SK-MEL-5 (cell line): ENCODE measurements at regions not wholly inside any gene's neighbourhood (a gene's known extent, or its start where the extent isn't known, plus 50 kb on each side); places are given as distances from the start of the nearest gene placed in this dataset.
A peak's percentile ranks its signal among the peaks of the same experiment; 100 is the strongest.
"Not testable (repeated sequence)": the region's sequence is repeated elsewhere in the genome, so short reads cannot be mapped to it uniquely, and the experiment has no call there.

Source experiments
- DNase-seq: peaks from one replicate; pipeline ENCODE4 v3.0.0-alpha.2; 2016; ENCODE audit warnings: low read depth, low spot score
- in situ Hi-C: cut with HindIII; loops from 2 replicates; pipeline ENCODE4 v1.10.0; 2016; ENCODE audit warnings: low sequenced_read_pairs, high pct_unique_total_duplicates, low pct_unique_long_range_greater_than_20kb

DNA sequence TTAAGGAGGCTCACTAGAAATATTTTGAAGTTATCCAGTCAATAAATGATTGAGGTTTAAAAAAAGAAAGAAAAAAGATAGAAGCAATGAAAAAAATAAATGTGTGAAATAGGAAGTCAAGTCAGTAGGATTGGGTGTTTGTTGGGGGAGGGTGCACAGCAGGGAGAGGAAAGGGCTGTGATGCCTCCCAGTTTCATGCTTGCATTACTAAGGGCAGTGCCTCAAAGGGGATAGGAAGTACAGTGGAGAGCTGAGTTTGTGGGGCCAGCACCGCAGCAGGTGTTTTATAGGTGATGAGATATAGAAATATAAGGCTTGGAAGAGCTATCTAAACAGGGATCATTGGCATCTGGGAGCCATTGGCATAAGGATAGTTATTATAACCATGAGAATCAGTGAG, 919.2 kb downstream of the STIM2 start:
- in situ Hi-C loops = no loop called here

DNA sequence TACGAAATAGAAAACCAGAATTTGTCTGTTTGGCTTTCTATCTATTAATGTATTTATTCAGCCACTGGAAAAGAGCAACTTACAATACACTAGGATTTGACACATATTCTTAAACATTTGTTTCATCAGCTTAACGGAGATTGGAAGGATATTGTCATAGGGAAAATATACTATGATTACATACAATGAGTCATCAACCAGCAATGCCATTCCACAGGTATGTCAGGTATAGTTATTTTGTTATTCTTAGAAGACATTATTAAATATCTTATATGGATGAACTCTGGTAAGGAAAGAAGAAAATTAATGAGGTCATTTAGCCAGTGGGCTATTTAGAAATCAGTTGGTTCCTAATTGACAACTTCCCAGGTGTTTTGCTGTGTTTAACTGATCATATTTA, 926.6 kb downstream of the STIM2 start:
- in situ Hi-C loops = no loop called here
- no peak for DNase-seq

More for the DNA sequence above, 919.2 kb downstream of the STIM2 start:
- DNase-seq = no peak

DNA sequence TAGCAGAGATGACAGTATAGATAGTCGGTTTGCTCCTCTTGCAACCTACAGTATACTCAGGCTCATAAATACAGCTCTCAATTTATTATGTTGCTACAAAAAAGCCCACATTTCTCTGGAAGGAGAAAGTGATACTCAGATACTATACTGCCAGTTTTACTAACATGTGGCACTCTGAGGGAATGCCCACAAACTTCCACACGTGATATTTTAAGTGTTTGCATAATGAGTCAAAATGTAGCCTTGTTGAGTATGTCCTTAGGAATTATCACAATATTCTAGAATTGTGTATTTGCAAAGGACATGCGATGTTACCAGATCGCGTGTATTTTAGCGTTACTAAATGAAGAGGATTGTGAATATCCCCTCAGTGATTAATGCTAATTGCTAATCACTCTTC, 929.1 kb downstream of the STIM2 start:
- DNase-seq = no peak
- in situ Hi-C loops = no loop called here

DNA sequence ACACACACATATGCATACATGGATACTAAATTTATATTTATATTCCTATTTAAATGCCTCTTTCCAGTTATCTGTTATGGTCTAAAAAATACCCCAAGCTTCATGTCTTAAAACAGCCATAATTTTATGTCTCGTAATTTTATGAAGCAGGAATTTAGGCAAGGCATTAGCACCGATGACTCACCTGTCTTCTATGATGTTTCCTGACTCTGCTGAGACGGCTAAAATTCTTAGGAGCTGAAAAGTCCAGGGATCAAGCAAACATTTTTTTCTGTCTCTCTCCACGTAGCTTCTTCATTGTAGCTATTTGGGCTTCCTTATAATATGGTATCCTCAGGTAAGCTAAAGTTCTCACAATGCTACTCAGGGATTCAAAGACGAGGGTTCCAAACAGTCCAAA, 930.3 kb downstream of the STIM2 start:
- in situ Hi-C loops = no loop called here
- no peak for DNase-seq

DNA sequence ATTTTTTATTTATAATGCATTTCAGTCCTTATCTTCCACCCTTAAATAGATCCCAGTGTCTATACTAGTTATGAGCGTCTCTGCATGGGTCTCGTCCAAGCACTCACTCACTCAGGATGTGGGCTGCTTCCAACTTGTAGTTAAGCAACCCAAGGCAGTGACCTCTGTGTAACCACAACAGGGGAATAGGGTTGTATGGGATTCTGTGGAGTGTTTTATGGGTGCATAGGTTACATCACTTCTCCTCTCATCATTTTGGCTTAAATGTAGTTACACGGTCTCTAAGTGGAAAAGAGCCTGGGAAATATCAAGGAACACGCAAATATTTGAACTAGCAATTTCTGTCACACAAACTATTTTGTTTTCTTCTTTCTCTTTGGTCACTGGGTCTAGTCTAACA, 931.0 kb downstream of the STIM2 start:
- in situ Hi-C loops = no loop called here
- DNase-seq = no peak

DNA sequence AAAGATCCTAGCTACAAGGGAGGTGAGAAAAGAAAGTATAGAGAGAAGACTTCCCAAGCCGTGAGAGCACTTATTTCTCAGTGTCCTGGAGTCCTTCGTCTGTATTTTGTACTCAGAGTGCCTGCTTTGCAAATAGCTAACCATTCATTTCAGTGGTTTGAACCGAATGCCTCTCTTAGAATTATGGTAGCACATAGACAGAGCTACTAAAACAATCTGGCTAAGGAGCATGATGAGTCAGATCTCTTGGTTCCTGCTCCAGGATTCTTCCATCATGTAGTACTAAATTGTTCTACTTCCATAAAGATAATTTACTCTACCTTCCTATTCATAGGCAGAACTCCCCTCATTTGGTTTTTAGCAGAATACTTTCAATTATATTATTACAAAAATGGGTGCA, 946.6 kb downstream of the STIM2 start:
- DNase-seq = no peak
- in situ Hi-C loops = no loop called here

DNA sequence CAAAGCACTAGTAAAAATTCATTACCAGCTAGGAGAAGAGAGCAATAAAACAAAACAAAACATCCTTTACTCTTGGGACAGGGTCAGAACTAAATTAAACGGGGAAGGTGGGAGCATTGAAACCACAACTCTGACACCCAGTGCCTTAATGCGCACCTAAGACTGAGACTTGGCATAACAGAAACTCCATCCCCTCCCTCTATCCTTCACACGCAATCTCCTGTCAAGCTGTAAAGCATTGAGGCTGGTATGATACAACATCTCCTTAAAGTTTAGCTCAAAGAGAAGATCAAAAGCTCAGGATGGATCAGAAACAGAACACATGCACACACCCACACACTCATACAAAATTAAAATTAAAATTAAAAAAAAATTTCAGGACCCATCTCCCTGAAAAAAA, 951.3 kb downstream of the STIM2 start:
- DNase-seq = no peak
- in situ Hi-C loops = no loop called here

DNA sequence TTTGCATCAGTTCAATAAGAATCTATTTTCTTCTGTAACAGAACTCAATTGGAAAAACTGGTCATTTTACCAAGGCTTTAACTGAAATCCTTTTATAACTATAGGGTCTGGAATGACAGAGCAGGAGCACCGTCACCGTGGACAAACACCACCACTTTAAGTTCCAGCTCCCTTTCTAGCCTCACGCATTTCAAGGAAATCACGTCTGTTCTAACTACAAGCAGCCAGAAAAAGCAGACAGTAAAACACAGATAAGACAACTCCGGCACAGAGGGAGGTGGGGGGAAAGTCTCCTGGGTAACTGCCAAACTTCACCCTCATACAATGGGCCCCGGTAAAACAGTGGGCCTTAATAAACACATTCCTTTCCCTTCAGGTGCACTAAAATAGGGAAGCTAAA, 952.6 kb downstream of the STIM2 start:
- DNase-seq, in situ Hi-C loops: not testable (repeated sequence)

DNA sequence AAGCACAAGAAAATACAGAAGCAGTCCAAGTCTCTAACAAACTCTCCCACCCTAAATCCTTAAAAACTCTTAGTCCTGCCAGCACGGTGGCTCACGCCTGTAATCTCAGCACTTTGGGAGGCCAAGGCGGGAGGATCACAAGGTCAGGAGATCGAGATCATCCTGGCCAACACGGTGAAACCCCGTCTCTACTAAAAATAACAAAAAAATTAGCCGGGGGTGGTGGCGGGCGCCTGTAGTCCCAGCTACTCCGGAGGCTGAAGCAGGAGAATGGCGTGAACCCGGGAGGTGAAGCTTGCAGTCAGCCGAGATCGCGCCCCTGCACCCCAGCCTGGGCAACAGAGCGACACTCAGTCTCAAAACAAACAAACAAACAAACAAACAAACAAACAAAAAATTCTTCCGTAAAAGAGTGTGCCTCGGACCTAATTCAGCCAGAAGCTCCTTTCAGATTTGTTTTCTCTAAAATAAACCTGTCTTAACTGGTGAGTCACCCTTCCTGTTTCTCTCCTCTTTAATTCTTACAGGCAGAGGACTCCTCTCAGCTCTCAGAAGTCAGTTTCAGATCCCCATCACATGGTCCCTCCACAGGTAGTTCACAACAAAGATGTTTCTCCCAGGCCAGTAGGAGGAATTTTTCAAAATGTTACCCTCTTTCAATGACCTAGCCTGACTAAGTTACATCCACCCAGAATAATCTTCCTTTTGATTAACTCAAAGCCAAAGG, 953.2 kb downstream of the STIM2 start:
- in situ Hi-C loops, DNase-seq: not testable (repeated sequence)

DNA sequence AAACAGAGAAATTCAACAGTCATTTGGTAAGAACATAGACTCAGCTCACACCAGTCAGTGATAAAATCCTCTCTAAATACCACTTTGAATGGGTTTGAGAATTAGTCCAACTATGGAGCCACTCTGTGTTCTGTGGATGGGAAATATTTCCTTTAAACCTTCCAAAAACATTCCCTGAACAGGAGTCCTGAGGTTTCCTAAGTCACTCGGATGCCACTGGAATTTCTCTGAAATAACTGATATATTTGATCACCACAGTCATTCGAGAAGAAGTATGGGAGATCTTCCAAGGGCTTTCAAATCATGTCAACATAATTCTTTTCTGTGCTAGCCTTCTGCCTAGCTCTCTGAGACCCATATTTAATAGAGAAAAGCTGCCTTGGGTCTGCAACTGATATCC, 958.6 kb downstream of the STIM2 start:
- in situ Hi-C loops = no loop called here
- no peak for DNase-seq

DNA sequence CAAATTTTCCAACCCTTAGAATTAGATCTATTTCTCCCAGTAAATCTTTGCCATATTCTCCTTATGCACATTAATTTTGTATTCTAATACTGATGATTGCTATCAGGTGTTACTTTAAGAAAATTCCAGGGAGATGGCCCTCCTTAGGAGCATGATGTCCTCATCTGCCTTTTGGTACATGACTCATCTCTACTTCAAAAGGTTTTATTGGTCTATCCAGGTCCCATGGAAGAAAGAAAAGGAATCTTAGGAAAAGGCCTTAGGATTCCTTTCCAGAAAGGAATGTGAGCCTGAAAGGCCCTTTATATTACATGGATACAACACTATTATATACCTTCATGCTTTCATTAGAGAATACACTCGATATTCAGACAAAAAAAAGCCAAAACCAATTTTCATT, 968.2 kb downstream of the STIM2 start:
- DNase-seq = peak; percentile 6

DNA sequence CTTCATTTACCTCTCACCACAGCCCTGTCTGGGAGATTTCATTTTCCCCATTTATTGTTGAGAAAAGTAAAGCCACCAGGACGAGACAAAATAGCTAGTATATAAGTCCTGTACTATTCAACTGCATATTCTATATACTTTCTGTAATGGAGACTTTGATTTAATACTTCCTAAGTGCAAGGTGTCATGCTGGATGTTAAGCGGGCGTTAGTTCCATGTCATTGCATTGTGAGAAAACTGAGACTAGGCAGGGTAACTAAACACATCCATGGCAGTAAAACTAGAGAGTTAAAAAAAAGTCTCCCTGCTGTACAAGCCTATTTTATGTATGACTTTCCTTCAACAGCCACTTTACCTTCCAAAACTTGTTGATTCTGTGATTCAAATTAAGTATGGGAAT, 969.6 kb downstream of the STIM2 start:
- no peak for DNase-seq
- in situ Hi-C loops = no loop called here

More for the DNA sequence above, 968.2 kb downstream of the STIM2 start:
- in situ Hi-C loops = no loop called here

DNA sequence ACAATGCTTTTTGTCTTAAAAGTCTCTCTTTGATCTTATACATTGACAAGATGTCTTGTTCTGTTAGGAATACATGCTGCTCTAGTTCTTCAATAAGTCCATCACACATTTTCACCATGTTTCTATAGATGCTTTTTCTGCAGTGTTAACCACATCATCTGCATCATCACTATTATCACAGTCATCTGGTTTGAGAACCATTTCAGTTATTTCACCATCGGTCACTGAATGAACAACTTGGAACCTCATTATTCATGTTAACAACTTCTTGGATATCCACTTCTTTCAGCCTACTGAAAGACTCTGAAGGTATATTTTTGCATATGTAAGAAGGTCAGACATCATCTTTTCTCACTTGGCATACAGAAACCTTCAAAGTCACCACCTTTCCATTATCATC, 975.2 kb downstream of the STIM2 start:
- no peak for DNase-seq
- in situ Hi-C loops = no loop called here

DNA sequence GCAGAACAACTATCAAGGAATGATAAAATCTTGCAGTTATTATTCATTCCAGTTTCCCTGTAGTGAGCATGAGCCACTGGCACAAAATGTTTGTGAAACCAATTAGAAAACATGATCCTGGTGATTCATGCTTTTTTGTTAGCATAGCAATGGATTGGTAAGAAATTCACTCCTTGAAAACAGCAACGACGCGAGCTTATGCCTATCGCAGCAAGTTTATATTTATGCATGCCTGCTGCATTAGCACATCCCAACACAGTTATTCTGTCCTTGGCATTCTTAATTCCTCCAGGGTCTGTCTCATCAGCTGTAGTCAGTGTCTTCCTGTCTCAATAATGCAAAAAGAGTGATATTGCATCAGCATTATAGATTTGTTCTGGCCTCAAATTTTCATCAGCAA, 975.9 kb downstream of the STIM2 start:
- in situ Hi-C loops = no loop called here
- no peak for DNase-seq

DNA sequence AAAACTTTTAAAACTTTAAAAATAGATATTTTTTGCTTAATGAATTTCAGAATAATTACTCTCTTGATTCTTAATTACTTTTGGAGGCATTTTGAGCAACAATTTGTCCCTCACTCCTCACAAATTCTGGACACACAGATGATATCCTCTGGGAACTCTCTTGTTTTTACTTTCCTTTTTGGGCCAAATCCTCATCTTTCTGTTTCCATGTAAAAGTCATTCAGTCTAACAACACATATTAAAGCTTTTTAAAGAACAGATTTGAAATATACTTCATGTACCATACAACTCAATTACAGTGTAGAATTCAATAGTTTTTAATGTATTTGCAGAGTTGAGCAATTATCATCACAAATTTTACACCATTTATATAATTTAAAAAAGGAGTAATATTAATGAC, 983.1 kb downstream of the STIM2 start:
- DNase-seq = no peak
- in situ Hi-C loops = no loop called here

DNA sequence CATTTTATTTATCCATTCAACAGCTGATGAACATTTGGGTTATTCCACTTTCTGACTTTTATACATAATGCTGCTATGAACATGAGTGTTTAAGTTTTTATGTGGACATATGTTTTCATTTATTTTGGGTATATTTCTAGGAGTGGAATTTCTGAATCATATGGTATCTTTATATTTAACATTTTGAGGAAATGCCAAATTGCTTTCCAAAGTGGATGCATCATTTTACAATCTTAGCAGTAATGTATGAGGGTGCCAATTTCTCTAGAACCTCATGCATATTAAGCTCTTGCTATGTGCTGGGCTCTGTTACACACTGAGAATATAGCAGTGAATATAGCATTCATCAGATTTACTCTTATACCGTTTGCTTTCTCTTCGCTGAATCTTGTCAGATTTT, 983.7 kb downstream of the STIM2 start:
- no peak for DNase-seq
- in situ Hi-C loops = no loop called here

DNA sequence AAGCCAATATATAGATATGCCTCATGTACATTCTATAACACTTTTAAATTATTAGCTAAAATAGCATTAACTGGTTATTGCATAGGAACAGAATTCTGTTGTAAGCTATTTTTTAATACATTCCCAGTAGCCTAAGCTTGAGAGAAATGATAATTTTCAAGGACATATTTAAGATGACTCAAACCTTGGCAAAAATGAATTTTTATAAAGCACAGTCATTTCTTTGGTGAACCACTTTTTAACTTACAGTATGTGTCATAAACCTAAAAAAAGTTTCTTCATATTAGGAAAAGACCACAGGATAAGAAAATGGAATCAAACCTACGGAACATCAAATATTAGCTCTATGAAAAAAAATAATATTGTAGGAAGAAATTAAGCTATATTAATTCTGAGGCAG, 986.3 kb downstream of the STIM2 start:
- in situ Hi-C loops = no loop called here
- no peak for DNase-seq

DNA sequence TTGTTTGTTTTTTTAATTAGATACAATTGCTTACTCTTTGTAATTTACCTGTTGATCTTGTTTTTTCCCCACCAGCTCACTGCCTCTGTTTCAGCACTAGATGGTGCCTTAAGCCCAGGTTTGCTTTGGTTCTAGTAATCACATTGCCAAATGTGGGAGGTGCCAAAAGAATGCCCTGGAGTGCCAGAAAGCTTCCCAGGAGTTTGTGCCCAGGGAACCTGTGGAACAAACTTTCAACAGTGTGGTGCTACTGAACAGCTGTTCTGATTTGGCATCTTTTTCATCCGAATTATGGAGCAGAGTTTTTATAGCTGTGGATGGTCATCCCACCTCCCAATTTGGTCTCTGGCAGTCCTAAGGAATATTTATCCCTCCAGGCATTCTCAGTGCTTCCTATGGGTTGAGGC, 1000.7 kb downstream of the STIM2 start:
- peak; percentile 84 for DNase-seq
- in situ Hi-C loops = no loop called here

DNA sequence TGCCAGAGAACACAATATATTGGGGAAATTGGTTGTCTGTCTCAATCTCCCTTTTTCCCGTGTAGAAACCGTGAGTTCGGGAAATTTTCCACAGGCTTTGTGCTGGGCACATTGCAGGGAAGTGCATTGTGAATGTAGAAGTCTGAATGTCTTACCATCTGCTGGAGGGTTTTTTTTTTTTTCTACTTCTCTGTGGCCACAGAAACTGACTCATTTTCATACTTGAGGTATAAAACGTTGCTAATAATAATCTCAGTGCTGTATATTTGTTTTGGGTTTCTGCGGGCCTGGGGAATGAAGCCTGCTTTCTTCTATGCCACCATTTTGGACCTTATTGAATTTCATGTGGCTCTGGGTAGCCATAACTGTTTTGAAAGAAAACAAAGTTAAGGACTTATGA, 1001.2 kb downstream of the STIM2 start:
- DNase-seq = no peak
- in situ Hi-C loops = no loop called here

DNA sequence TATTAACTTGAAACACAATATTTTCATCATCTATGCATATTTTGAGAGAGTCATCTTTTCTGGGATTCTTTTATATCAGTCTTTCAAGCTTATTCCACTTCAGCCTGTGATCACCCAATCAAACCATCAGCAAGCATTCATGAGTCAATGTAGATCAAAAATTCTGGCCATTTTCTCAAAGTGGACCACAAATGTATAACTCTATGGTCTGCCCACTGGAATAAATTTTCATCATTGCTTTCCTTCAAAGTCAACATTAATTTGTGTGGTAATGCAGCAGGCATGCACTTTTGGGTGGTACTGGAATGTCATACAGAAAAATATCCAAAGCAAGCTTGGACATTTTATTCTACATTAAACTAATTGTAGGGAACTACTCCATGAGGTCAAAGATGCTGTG, 1013.0 kb downstream of the STIM2 start:
- in situ Hi-C loops = no loop called here
- no peak for DNase-seq
